Mesenchymal stem cell (in vitro differentiated cells and primary cell): ENCODE measurements at regions not wholly inside any gene's neighbourhood (a gene's known extent, or its start where the extent isn't known, plus 50 kb on each side); places are given as distances from the start of the nearest gene placed in this dataset.
"Not testable (repeated sequence)": the region's sequence is repeated elsewhere in the genome, so short reads cannot be mapped to it uniquely, and the experiment has no call there.

Experiments used
- DNase-seq: peaks from one replicate; pipeline ENCODE4 v3.0.0-alpha.2; 2013
- H2AFZ ChIP-seq: one replicate; pipeline ENCODE4 v1.6.1; 2013; ENCODE audit warnings: low read depth, mild to moderate bottlenecking, control low read depth, inconsistent platforms, low read length, moderate library complexity
- H2AK5ac ChIP-seq: 2 replicates; pipeline ENCODE4 v1.6.1; 2013; ENCODE audit warnings: low read length, moderate library complexity, mild to moderate bottlenecking, inconsistent platforms; ENCODE audit not compliant: severe bottlenecking
- H2BK120ac ChIP-seq: one replicate; pipeline ENCODE4 v1.6.1; 2013; ENCODE audit warnings: low read depth, mild to moderate bottlenecking, inconsistent platforms, low read length, moderate library complexity
- H2BK12ac ChIP-seq, 2 experiments: one replicate each; pipeline ENCODE4 v1.6.1; 2013; ENCODE audit warnings: inconsistent platforms in 2 of 2, low read length in 2 of 2, mild to moderate bottlenecking in 2 of 2, moderate library complexity in 2 of 2, control low read depth in 1 of 2
- H2BK15ac ChIP-seq: one replicate; pipeline ENCODE4 v1.6.1; 2013; ENCODE audit warnings: mild to moderate bottlenecking, low read depth, inconsistent platforms; ENCODE audit not compliant: poor library complexity, severe bottlenecking
- H2BK5ac ChIP-seq: 2 replicates; pipeline ENCODE4 v1.6.1; 2013; ENCODE audit warnings: low read depth, mild to moderate bottlenecking, low read length, control low read depth, inconsistent platforms; ENCODE audit not compliant: poor library complexity, severe bottlenecking
- H3K14ac ChIP-seq, 2 experiments: one replicate each; pipeline ENCODE4 v1.6.1; 2013; ENCODE audit warnings: inconsistent platforms in 2 of 2, low read length in 2 of 2, control low read depth in 1 of 2, mild to moderate bottlenecking in 1 of 2, moderate library complexity in 1 of 2
- H3K18ac ChIP-seq, 2 experiments: one replicate each; pipeline ENCODE4 v1.6.1; 2013; ENCODE audit warnings: inconsistent platforms in 2 of 2, low read length in 2 of 2, control low read depth in 1 of 2, low read depth in 1 of 2, mild to moderate bottlenecking in 1 of 2
- H3K23ac ChIP-seq, 2 experiments: one replicate each; pipeline ENCODE4 v1.6.1; 2013; ENCODE audit warnings: inconsistent platforms in 2 of 2, low read length in 2 of 2, mild to moderate bottlenecking in 2 of 2, moderate library complexity in 2 of 2, control low read depth in 1 of 2
- H3K27ac ChIP-seq: 2 replicates; pipeline ENCODE4 v1.5.1; 2013; ENCODE audit warnings: mild to moderate bottlenecking, moderate library complexity, low read length, control low read depth, inconsistent platforms; ENCODE audit not compliant: poor library complexity, severe bottlenecking
- H3K27me3 ChIP-seq, 2 experiments: 2 replicates each; pipeline versions ENCODE4 v1.6.1 to v1.7.0; 2013; ENCODE audit warnings: low read length in 2 of 2, mild to moderate bottlenecking in 2 of 2, moderate library complexity in 2 of 2, control low read depth in 1 of 2, inconsistent platforms in 1 of 2; ENCODE audit not compliant: control insufficient read depth in 1 of 2, insufficient read depth in 1 of 2
- H3K36me3 ChIP-seq, 2 experiments: 2 replicates each; pipeline versions ENCODE4 v1.6.1 to v1.7.0; 2013; ENCODE audit warnings: low read length in 2 of 2, control low read depth in 1 of 2, inconsistent platforms in 1 of 2, low read depth in 1 of 2, mild to moderate bottlenecking in 1 of 2; ENCODE audit not compliant: insufficient read depth in 2 of 2, control insufficient read depth in 1 of 2
- H3K4ac ChIP-seq, 2 experiments: one replicate each; pipeline ENCODE4 v1.6.1; 2013; ENCODE audit warnings: inconsistent platforms in 2 of 2, low read length in 2 of 2, mild to moderate bottlenecking in 2 of 2, moderate library complexity in 2 of 2, control low read depth in 1 of 2, low read depth in 1 of 2
- H3K4me1 ChIP-seq: 2 replicates; pipeline ENCODE4 v1.6.1; 2013; ENCODE audit warnings: low read depth, low read length, control low read depth; ENCODE audit not compliant: control insufficient read depth, insufficient read depth
- H3K4me2 ChIP-seq: 2 replicates; pipeline ENCODE4 v1.6.1; 2013; ENCODE audit warnings: low read length, mild to moderate bottlenecking, inconsistent platforms; ENCODE audit not compliant: poor library complexity, severe bottlenecking
- H3K4me3 ChIP-seq, 2 experiments: 2 replicates each; pipeline versions ENCODE4 v1.5.1 to v1.7.0; 2013; ENCODE audit warnings: low read length in 2 of 2, mild to moderate bottlenecking in 2 of 2, control low read depth in 1 of 2, low read depth in 1 of 2; ENCODE audit not compliant: insufficient read depth in 1 of 2
- H3K79me1 ChIP-seq: replicated peaks from 2 replicates; pipeline ENCODE4 v1.6.1; 2013; ENCODE audit warnings: mild to moderate bottlenecking, control low read depth, low read length, inconsistent platforms; ENCODE audit not compliant: poor library complexity, severe bottlenecking
- H3K9ac ChIP-seq: 2 replicates; pipeline ENCODE4 v1.7.0; 2013; ENCODE audit warnings: mild to moderate bottlenecking, low read length, moderate library complexity
- H3K9me3 ChIP-seq: 2 replicates; pipeline ENCODE4 v1.7.0; 2013; ENCODE audit warnings: mild to moderate bottlenecking, low read length; ENCODE audit not compliant: control insufficient read depth
- H4K8ac ChIP-seq: one replicate; pipeline ENCODE4 v1.6.1; 2013; ENCODE audit warnings: inconsistent platforms, mild to moderate bottlenecking, low read length, moderate library complexity
- H4K91ac ChIP-seq: one replicate; pipeline ENCODE4 v1.6.1; 2013; ENCODE audit warnings: mild to moderate bottlenecking, low read length, inconsistent platforms
- WGBS: methylation state at CpG from one replicate; pipeline ENCODE4 v1.1.7; 2013; ENCODE audit warnings: mixed read lengths; 5-methylcytosine and 5-hydroxymethylcytosine counted together

DNA sequence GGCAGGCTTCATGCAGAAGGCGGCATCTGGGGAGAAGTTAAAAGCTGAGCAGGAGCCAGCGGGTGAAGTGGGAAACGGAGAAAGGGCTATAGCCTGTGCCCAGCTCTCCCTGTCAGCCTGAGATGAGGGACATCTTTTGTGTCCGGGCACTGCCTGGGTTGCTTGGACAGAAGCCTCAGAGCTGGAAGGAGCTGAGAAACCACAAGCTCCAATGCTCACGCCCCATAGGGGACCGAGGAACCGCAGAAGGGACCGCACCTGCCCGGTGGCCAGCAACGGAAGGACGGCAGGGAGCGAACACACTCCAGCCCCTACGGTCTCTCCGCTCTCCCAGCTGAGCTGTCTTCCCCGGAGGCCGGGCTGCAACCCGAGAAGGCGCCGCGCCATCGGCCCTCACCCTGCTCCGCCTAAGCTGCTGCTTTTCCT lies 175.8 kb downstream of the NPIPB11 start:
- no peaks in the 10 kb centered on the region for H3K36me3 ChIP-seq
- H3K9ac ChIP-seq, result peak overlapping the region; percentile 51
- H2BK15ac ChIP-seq, result no peak overlapping the region
- no peak overlapping the region for H3K27ac ChIP-seq
- H4K8ac ChIP-seq, result no peak overlapping the region
- H3K4me2 ChIP-seq, result no peak overlapping the region
- peak overlapping the region in 1 of 2 experiments; percentile 32 for H3K14ac ChIP-seq
- H3K23ac ChIP-seq, result no peak overlapping the region
- no peak overlapping the region for H3K18ac ChIP-seq
- peaks cover 2% of the 10 kb centered on the region for H3K4me1 ChIP-seq
- H2BK5ac ChIP-seq, result no peak overlapping the region
- H3K4me3 ChIP-seq, result no peak overlapping the region
- H3K79me1 ChIP-seq, result no peaks in the 10 kb centered on the region
- H3K9me3 ChIP-seq, result no peaks in the 10 kb centered on the region
- no peak overlapping the region for H2AFZ ChIP-seq
- no peaks in the 10 kb centered on the region for H3K27me3 ChIP-seq
- peak overlapping the region in 1 of 2 experiments; percentile 63 for H2BK12ac ChIP-seq
- DNase-seq, result no peak
- H2BK120ac ChIP-seq, result no peak overlapping the region
- no peak overlapping the region for H2AK5ac ChIP-seq
- 88% methylated on average over 12 of the region's 22 CpGs for WGBS
- no peak overlapping the region for H3K4ac ChIP-seq
- no peak overlapping the region for H4K91ac ChIP-seq

GRCh38 chr16:29230006-29230668 lies 176.4 kb downstream of the NPIPB11 start:
- H3K4me1 ChIP-seq, H3K36me3 ChIP-seq, H2AK5ac ChIP-seq, H3K27ac ChIP-seq, DNase-seq, H3K9me3 ChIP-seq, H3K4ac ChIP-seq, H3K27me3 ChIP-seq, H3K4me2 ChIP-seq, H3K9ac ChIP-seq, H2BK120ac ChIP-seq, H2BK15ac ChIP-seq, H2BK5ac ChIP-seq, H3K4me3 ChIP-seq, H3K23ac ChIP-seq, H4K91ac ChIP-seq, H2AFZ ChIP-seq, H4K8ac ChIP-seq, H3K79me1 ChIP-seq: not testable (repeated sequence)
- peak overlapping the region in 1 of 2 experiments; percentile 72 for H2BK12ac ChIP-seq
- peak overlapping the region in 1 of 2 experiments; percentile 32 for H3K14ac ChIP-seq
- WGBS, result 86% methylated on average over 18 of the region's 21 CpGs
- peak overlapping the region in 1 of 2 experiments; percentile 40 for H3K18ac ChIP-seq

- H3K27me3 ChIP-seq, H2AFZ ChIP-seq, H2AK5ac ChIP-seq, DNase-seq, H2BK12ac ChIP-seq, H4K91ac ChIP-seq, H3K4me1 ChIP-seq, H3K9me3 ChIP-seq, H3K9ac ChIP-seq, H3K4me2 ChIP-seq, H4K8ac ChIP-seq, H3K79me1 ChIP-seq, H3K18ac ChIP-seq, H3K4ac ChIP-seq, H2BK5ac ChIP-seq, H3K4me3 ChIP-seq, H3K36me3 ChIP-seq, H3K23ac ChIP-seq, H2BK15ac ChIP-seq, H2BK120ac ChIP-seq, H3K27ac ChIP-seq: not testable (repeated sequence)
- peak overlapping the region in 1 of 2 experiments; percentile 32 for H3K14ac ChIP-seq
- WGBS, result 90% methylated on average over 8 of the region's 8 CpGs
These were observed 176.9 kb downstream of the NPIPB11 start for GRCh38 chr16:29229616-29230005.

DNA sequence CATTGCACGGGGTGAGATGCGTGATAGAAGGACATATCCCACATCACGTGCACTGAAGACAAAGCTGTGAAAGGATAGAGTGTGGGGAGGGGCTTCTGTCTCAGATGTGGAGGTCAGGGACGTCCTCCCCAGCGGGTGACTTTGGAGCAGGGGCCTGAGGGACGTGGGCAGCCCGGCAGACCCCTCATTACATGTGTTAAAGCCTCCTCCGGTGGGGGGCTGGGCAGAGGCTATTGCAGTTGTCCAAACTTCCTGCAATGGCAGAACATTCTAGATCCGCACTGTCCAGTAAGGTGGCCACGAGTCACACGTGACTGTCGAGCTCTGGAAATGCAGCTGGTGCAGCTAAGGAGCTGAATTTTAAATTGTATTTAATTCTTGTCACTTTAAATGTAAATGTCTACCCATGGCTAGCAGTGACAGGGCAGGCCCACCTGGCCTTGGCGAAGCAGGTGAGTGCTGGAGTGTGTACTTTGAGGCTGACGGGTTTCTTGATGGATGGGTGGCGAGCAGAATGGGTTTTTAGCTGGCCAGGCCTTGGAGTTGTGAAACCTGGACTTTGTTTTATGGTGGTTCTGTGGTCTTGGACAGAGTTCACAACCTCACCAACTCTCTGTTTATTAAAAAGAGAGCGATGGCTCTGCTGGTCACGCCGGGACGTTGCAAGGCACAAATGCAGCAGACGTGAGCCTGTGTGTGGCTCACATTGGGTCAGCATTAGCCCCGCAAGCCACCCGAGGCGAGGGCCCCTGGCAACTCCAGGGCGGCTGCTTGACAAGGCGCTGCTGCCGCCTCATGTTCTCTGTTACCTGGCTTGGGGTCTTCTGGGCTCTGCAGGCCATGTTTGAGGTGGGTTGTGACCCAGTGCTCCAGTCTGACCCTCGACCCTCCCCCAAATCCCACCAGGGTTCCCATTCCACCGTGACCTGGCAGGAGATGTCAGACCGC lies 177.6 kb downstream of the NPIPB11 start:
- not testable (repeated sequence) for H3K4me3 ChIP-seq, H3K9me3 ChIP-seq, H3K36me3 ChIP-seq, H3K27me3 ChIP-seq, DNase-seq, H2AK5ac ChIP-seq, H3K4me2 ChIP-seq, H2BK15ac ChIP-seq, H3K79me1 ChIP-seq, H3K4ac ChIP-seq, H4K8ac ChIP-seq, H4K91ac ChIP-seq, H3K27ac ChIP-seq, H2BK120ac ChIP-seq, H2AFZ ChIP-seq, H3K4me1 ChIP-seq, H3K9ac ChIP-seq, H2BK5ac ChIP-seq, H3K23ac ChIP-seq, H3K18ac ChIP-seq
- Histone ChIP-seq H3K14ac (peak overlapping the region in 1 of 2 experiments; percentile 32), H2BK12ac (peak overlapping the region in 1 of 2 experiments; percentile 78)
- WGBS, result 81% methylated on average over 22 of the region's 29 CpGs
